HepG2 (cell line): ENCODE measurements at regions not wholly inside any gene's neighbourhood (a gene's known extent, or its start where the extent isn't known, plus 50 kb on each side); places are given as distances from the start of the nearest gene placed in this dataset.

Experiments
- ATRX ChIP-seq: sonication (generic); formaldehyde crosslinking; IDR thresholded peaks from 2 replicates; pipeline ENCODE4 v1.4.0; 2020; ENCODE audit warnings: missing genetic modification reagents, borderline replicate concordance
- CREB1 ChIP-seq, 2 experiments: fragments of 450-650 bp in 1 of 2; IDR thresholded peaks; 2 replicates each; pipeline ENCODE4 v1.6.1; 2016 to 2017; ENCODE audit warnings: control low read depth in 1 of 2, mild to moderate bottlenecking in 1 of 2, missing compliant biosample characterization in 1 of 2, missing genetic modification characterization in 1 of 2
- KDM5A ChIP-seq: fragments of 200-600 bp; sonication (generic); IDR thresholded peaks from 2 replicates; pipeline ENCODE4 v1.7.0; 2018; ENCODE audit warnings: antibody characterized with exemption, mild to moderate bottlenecking, low read length, borderline replicate concordance
- NR2C2 ChIP-seq: sonication (generic); formaldehyde crosslinking; IDR thresholded peaks from 2 replicates; pipeline ENCODE4 v1.4.0; 2020; ENCODE audit warnings: missing genetic modification reagents, mild to moderate bottlenecking, moderate library complexity, borderline replicate concordance
- ONECUT2 ChIP-seq: sonication (generic); formaldehyde crosslinking; IDR thresholded peaks from 2 replicates; pipeline ENCODE4 v1.4.0; 2020; ENCODE audit warnings: missing genetic modification reagents
- TCF7L2 ChIP-seq: IDR thresholded peaks from 2 replicates; pipeline ENCODE4 v1.6.1; 2011; ENCODE audit warnings: mild to moderate bottlenecking, low read depth, low read length, moderate library complexity
- ZNF501 ChIP-seq: sonication (generic); formaldehyde crosslinking; IDR thresholded peaks from 2 replicates; pipeline ENCODE4 v1.5.1; 2020; ENCODE audit warnings: mild to moderate bottlenecking, moderate library complexity, missing genetic modification reagents
- ZNF589 ChIP-seq: sonication (generic); formaldehyde crosslinking; conservative IDR thresholded peaks from 2 replicates; pipeline ENCODE4 v1.8.0; 2022; ENCODE audit warnings: mild to moderate bottlenecking, moderate library complexity, missing genetic modification reagents
- ZNF674 ChIP-seq: sonication (generic); formaldehyde crosslinking; IDR thresholded peaks from 2 replicates; pipeline ENCODE4 v1.5.0; 2020; ENCODE audit warnings: low read depth, mild to moderate bottlenecking, missing genetic modification reagents
- ZSCAN29 ChIP-seq: sonication (generic); formaldehyde crosslinking; conservative IDR thresholded peaks from 2 replicates; pipeline ENCODE4 v1.4.0; 2020; ENCODE audit warnings: mild to moderate bottlenecking, missing genetic modification reagents
- TF ChIP-seq, protein P1 (sequence below): sonication (generic); formaldehyde crosslinking; IDR thresholded peaks from 2 replicates; pipeline ENCODE4 v1.8.0; 2022; ENCODE audit warnings: mild to moderate bottlenecking, missing genetic modification reagents, borderline replicate concordance
- TF ChIP-seq, protein P2 (sequence below): sonication (generic); formaldehyde crosslinking; IDR thresholded peaks from 2 replicates; pipeline ENCODE4 v1.4.0; 2020; ENCODE audit warnings: mild to moderate bottlenecking, missing genetic modification reagents
- TF ChIP-seq, protein P3 (sequence below): sonication (generic); formaldehyde crosslinking; IDR thresholded peaks from 2 replicates; pipeline ENCODE4 v1.5.1; 2020; ENCODE audit warnings: mild to moderate bottlenecking, moderate library complexity, missing genetic modification reagents
- TF ChIP-seq, protein P4 (sequence below): sonication (generic); formaldehyde crosslinking; IDR thresholded peaks from 2 replicates; pipeline ENCODE4 v1.9.0; 2021; ENCODE audit warnings: mild to moderate bottlenecking, missing genetic modification reagents
- TF ChIP-seq, protein P5 (sequence below): sonication (generic); formaldehyde crosslinking; conservative IDR thresholded peaks from 2 replicates; pipeline ENCODE4 v1.8.1; 2023; ENCODE audit warnings: missing genetic modification reagents

DNA sequence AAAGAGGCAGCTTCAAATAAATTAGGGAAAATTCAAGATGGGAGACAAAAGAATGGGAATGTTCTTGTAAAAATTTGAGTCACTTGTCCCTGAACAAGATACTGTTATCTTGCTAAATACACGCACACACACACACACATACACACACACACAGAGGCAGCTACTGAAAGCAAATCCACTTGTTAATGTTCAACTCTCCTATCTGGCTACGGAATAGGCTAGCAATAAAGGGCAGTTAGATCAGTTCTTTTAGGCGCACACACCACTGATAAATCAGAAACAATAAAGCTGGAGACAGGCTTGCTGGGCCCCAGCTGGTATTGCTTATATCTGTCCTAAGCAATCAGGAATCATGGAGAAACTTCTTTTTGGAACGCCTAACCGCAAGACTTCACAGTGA lies 461.6 kb downstream of the BCL11A start (continued):
- no peak for TF ChIP-seq NR2C2 (CRISPR knock-in tag)
- 0 out of 2 replicates have a peak, but pooled peaks have one; percentile 10 for TF ChIP-seq ZNF501 (CRISPR knock-in tag)
- TF ChIP-seq, protein P1, sequence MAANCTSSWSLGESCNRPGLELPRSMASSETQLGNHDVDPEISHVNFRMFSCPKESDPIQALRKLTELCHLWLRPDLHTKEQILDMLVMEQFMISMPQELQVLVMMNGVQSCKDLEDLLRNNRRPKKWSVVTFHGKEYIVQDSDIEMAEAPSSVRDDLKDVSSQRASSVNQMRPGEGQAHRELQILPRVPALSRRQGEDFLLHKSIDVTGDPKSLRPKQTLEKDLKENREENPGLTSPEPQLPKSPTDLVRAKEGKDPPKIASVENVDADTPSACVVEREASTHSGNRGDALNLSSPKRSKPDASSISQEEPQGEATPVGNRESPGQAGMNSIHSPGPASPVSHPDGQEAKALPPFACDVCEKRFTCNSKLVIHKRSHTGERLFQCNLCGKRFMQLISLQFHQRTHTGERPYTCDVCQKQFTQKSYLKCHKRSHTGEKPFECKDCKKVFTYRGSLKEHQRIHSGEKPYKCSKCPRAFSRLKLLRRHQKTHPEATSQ (CRISPR knock-in tag): peak; percentile 46; the same call in 1 of the 2 replicates
- TF ChIP-seq, protein P2, sequence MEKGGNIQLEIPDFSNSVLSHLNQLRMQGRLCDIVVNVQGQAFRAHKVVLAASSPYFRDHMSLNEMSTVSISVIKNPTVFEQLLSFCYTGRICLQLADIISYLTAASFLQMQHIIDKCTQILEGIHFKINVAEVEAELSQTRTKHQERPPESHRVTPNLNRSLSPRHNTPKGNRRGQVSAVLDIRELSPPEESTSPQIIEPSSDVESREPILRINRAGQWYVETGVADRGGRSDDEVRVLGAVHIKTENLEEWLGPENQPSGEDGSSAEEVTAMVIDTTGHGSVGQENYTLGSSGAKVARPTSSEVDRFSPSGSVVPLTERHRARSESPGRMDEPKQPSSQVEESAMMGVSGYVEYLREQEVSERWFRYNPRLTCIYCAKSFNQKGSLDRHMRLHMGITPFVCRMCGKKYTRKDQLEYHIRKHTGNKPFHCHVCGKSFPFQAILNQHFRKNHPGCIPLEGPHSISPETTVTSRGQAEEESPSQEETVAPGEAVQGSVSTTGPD: no peak
- no peak for TF ChIP-seq ZNF674 (CRISPR knock-in tag)
- TF ChIP-seq, protein P3, sequence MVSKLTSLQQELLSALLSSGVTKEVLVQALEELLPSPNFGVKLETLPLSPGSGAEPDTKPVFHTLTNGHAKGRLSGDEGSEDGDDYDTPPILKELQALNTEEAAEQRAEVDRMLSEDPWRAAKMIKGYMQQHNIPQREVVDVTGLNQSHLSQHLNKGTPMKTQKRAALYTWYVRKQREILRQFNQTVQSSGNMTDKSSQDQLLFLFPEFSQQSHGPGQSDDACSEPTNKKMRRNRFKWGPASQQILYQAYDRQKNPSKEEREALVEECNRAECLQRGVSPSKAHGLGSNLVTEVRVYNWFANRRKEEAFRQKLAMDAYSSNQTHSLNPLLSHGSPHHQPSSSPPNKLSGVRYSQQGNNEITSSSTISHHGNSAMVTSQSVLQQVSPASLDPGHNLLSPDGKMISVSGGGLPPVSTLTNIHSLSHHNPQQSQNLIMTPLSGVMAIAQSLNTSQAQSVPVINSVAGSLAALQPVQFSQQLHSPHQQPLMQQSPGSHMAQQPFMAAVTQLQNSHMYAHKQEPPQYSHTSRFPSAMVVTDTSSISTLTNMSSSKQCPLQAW (CRISPR knock-in tag): peak; percentile 58; the same call in 1 of the 2 replicates
- no peak for TF ChIP-seq ZSCAN29 (CRISPR knock-in tag)
- TF ChIP-seq ZNF589 (CRISPR knock-in tag): no peak
- no peak for TF ChIP-seq TCF7L2
- TF ChIP-seq ATRX (CRISPR knock-in tag): no peak
- TF ChIP-seq, protein P4, sequence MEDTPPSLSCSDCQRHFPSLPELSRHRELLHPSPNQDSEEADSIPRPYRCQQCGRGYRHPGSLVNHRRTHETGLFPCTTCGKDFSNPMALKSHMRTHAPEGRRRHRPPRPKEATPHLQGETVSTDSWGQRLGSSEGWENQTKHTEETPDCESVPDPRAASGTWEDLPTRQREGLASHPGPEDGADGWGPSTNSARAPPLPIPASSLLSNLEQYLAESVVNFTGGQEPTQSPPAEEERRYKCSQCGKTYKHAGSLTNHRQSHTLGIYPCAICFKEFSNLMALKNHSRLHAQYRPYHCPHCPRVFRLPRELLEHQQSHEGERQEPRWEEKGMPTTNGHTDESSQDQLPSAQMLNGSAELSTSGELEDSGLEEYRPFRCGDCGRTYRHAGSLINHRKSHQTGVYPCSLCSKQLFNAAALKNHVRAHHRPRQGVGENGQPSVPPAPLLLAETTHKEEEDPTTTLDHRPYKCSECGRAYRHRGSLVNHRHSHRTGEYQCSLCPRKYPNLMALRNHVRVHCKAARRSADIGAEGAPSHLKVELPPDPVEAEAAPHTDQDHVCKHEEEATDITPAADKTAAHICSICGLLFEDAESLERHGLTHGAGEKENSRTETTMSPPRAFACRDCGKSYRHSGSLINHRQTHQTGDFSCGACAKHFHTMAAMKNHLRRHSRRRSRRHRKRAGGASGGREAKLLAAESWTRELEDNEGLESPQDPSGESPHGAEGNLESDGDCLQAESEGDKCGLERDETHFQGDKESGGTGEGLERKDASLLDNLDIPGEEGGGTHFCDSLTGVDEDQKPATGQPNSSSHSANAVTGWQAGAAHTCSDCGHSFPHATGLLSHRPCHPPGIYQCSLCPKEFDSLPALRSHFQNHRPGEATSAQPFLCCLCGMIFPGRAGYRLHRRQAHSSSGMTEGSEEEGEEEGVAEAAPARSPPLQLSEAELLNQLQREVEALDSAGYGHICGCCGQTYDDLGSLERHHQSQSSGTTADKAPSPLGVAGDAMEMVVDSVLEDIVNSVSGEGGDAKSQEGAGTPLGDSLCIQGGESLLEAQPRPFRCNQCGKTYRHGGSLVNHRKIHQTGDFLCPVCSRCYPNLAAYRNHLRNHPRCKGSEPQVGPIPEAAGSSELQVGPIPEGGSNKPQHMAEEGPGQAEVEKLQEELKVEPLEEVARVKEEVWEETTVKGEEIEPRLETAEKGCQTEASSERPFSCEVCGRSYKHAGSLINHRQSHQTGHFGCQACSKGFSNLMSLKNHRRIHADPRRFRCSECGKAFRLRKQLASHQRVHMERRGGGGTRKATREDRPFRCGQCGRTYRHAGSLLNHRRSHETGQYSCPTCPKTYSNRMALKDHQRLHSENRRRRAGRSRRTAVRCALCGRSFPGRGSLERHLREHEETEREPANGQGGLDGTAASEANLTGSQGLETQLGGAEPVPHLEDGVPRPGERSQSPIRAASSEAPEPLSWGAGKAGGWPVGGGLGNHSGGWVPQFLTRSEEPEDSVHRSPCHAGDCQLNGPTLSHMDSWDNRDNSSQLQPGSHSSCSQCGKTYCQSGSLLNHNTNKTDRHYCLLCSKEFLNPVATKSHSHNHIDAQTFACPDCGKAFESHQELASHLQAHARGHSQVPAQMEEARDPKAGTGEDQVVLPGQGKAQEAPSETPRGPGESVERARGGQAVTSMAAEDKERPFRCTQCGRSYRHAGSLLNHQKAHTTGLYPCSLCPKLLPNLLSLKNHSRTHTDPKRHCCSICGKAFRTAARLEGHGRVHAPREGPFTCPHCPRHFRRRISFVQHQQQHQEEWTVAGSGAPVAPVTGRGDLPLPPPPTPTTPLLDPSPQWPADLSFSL (CRISPR knock-in tag): peak; percentile 62; the same call in 1 of the 2 replicates
- no peak for TF ChIP-seq CREB1 (IDR thresholded peaks at IDR 0.05)
- TF ChIP-seq CREB1 (CRISPR knock-in tag; IDR thresholded peaks at IDR 0.05): 0 out of 2 replicates have a peak, but pooled peaks have one; percentile 42
- TF ChIP-seq KDM5A: no peak
- TF ChIP-seq ONECUT2 (CRISPR knock-in tag): no peak
- TF ChIP-seq, protein P5, sequence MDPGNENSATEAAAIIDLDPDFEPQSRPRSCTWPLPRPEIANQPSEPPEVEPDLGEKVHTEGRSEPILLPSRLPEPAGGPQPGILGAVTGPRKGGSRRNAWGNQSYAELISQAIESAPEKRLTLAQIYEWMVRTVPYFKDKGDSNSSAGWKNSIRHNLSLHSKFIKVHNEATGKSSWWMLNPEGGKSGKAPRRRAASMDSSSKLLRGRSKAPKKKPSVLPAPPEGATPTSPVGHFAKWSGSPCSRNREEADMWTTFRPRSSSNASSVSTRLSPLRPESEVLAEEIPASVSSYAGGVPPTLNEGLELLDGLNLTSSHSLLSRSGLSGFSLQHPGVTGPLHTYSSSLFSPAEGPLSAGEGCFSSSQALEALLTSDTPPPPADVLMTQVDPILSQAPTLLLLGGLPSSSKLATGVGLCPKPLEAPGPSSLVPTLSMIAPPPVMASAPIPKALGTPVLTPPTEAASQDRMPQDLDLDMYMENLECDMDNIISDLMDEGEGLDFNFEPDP (CRISPR knock-in tag): no peak
